Fibroblast of skin of right quadriceps (primary cell): ENCODE measurements at regions not wholly inside any gene's neighbourhood (a gene's known extent, or its start where the extent isn't known, plus 50 kb on each side); places are given as distances from the start of the nearest gene placed in this dataset.

Source experiments
- DNase-seq: peaks from one replicate; pipeline ENCODE4 v3.0.0-alpha.2; 2013

DNA sequence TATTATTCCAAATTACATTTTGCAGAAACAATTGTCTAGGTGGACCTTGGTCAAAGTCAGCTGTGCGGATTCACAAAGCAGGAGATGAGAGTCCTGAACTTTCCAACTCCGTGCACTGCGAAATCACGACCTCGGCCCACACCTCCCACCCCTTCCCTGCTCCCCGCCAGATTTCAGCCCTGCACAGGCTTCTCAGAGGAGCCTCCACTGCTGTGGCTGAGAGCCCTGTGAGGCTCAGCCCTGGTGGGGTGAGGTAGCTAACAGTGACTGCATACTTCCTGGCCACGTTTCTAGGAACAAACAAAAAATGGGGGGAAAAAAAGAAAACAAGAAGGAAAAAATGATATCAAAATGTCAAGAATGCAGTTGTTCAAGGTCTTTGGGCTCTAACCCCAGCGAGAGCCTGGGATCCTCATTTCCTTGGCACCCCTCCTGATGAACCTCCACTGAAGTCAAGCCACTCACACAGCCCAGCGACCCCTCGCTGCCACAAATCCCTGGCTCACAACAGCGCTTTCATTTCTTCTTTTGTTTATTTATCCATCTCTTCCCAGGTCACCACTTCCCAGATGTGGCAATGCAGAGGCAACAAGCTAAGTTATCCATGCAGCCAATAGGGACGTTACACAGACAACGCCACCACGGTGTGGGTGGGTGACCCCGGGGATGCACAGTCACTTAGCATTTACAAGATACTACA is 729.7 kb upstream of the ID2 start:
- DNase-seq, result no peak

- no peak for DNase-seq
Measured at GRCh38 chr2:7953195-7953594, 728.7 kb upstream of the ID2 start.

- no peak for DNase-seq
Measured at GRCh38 chr2:7954234-7954633, 727.6 kb upstream of the ID2 start.

GRCh38 chr2:7956126-7956689 is 725.6 kb upstream of the ID2 start:
- peak; percentile 29 for DNase-seq

DNA sequence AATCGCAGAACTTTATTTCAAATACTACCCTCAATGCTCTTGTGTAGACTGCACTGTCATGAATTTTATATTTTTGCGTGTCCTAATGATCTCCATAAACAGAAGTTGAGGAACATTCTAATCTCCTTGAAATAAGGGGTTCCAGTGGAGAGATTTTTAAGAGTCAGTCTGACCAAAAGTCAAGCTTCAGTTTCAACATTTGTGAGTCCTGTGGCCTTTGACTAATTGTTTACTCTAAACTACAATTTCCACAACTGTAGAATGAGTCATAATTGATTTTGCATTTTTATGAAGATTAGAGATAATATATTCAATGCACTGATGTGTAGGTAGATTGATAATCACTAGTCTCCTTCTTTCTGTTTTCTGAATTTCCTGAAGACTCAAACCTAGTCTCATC is 720.3 kb upstream of the ID2 start:
- DNase-seq, result no peak

DNA sequence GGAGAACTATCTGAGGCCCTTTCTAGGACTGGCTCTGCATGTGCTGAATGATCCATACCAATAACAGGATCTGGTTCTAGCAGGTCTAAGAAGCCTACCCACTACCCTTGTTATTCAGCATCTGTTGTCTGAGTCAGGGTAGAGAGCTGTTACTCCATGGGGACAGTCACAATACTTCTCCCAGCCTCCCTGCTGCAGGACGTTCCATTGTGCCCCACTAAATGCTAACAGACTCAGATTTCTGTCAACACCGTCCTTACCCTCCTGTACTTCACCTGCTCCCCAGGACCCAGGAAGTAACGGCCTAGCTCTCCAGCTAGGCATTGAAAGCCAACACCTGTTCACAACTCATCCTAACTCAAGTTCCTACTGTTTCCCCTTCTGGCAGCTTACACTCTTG is 719.7 kb upstream of the ID2 start:
- DNase-seq, result no peak

DNA sequence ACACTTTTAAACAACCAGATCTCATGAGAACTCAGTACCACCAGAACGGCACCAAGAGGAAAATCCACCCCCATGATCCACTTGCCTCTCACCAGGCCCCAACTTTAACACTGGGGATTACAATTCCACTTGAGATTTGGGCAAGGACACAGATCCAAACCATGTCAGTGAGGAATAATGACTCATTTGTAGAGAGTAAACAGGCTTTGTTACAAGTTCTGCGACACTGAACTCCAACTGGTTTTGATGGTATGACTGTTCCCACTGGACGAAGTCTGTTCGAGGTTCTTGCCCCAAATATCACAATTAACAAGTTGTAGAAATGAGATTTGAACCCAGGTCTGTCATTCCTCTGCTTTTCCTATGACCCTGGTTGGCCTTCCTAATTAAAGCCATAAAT is 718.1 kb upstream of the ID2 start:
- no peak for DNase-seq

DNA sequence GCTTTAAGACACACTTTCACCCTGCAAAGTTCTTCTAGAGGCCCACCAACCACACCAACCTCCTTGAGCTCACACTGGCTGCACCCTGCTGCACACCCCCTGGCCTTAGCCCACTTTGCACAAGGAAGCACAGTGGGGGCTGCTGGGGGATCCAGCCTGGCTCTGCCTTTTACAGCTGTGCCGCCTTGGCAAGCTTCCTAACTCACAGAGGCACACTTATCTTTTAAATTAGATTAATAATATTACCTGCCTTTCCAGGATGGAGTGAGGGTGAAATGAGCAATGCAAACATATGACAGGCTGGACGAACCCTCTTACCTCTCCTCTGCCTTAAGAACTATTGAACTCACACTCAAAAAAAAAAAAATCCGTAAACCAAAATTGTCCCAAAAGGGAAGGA is 715.8 kb upstream of the ID2 start:
- no peak for DNase-seq

- no peak for DNase-seq
Measured at GRCh38 chr2:7967707-7968405, 714.0 kb upstream of the ID2 start.

- no peak for DNase-seq
Measured at GRCh38 chr2:7969756-7970515, 711.9 kb upstream of the ID2 start.

- DNase-seq, result no peak
Measured at GRCh38 chr2:7971248-7971647, 710.6 kb upstream of the ID2 start.

DNA sequence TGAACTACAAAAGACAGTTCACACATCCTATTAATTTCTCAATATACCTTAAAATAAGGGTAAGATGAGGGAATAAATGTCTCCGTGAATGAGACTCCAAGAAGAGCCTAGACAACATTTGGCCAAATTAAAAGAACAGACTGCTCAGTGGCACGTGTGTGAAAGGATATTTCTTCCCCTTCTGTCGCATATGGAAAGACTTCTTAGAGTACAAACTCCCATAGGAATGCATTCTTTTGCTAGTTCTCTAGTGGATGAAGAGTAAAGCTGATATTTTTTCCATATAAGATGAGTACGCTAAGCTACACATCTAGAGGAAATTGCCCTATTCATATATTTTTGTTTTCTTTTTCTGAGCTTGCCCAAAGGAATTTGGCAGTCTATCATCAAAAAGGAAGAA is 710.0 kb upstream of the ID2 start:
- DNase-seq, result no peak

DNA sequence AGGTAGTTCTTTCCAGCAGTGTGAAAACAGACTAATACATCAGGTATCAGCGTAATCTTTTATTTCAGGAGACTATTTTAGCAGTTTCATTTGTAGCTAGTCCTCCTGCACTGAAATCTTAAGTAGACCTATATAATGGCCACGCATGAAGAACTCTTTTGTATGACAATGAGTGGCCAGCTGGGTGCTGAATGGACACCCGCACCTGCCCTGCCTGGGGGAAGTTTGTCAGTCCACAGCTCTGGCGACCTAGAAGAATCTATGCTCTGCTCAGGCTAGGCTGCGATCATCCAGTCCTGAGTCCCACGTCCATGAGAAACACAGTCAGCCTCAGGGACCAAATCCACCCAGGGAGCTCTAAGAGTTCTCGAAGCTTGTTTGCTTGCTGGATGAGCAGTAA is 709.2 kb upstream of the ID2 start:
- no peak for DNase-seq

- peak; percentile 53 for DNase-seq
Measured at GRCh38 chr2:7973801-7974480, 707.9 kb upstream of the ID2 start.

- no peak for DNase-seq
Measured at GRCh38 chr2:7974936-7975335, 706.9 kb upstream of the ID2 start.

DNA sequence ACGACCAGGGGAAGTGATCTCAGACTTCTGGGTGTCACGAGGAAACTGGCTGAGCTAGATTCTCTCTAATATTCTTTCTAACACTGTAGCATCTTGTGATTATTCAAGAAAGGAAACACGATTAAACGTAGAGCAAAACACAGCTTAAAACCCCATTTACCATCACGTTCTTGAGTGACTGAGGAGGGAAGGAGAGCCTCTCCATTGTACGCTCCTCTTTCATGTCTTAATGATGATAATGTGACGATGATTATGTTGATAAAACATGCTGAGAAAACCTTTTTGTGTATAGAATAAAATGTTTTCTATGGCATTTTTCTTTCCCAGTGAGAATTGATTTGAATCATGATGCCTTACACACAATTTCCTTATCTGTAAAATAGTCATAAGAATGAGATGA is 705.6 kb upstream of the ID2 start:
- no peak for DNase-seq

GRCh38 chr2:7977981-7978380 is 703.9 kb upstream of the ID2 start:
- no peak for DNase-seq

DNA sequence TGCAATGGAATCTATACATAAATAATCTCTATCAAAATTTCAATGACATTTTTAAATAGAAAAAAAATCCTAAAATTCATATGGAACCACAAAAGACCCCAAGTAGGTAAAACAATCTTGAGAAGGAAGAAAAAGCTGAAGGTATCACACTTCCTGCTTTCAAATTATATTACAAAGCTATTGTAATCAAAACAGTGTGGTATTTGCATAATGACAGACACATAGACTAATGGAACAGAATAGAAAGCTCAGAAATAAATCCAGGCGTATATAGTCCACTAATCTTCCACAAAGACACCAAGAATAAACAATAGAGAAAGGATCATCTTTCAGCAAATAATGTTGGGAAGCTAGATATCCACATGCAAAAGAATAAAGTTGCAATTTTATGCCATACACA is 699.8 kb upstream of the ID2 start:
- DNase-seq, result no peak

DNA sequence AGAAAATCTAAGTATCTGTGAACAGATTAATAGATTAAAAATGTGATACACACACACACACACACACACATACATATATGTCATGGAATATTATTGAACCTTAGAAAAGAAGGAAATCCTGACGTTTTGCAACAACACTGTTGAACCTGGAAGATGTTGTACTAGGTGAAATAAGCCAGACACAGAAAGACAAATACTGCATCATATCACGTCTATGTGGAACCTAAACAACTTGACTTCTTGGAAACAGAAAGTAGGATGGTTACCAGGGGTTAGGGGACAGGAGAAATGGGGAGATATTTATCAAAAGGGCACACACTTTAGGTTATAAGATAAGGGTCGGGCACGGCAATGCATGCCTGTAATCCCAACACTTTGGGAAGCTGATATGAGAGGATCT is 698.4 kb upstream of the ID2 start:
- no peak for DNase-seq

GRCh38 chr2:7983912-7984311 is 697.9 kb upstream of the ID2 start:
- DNase-seq, result no peak

DNA sequence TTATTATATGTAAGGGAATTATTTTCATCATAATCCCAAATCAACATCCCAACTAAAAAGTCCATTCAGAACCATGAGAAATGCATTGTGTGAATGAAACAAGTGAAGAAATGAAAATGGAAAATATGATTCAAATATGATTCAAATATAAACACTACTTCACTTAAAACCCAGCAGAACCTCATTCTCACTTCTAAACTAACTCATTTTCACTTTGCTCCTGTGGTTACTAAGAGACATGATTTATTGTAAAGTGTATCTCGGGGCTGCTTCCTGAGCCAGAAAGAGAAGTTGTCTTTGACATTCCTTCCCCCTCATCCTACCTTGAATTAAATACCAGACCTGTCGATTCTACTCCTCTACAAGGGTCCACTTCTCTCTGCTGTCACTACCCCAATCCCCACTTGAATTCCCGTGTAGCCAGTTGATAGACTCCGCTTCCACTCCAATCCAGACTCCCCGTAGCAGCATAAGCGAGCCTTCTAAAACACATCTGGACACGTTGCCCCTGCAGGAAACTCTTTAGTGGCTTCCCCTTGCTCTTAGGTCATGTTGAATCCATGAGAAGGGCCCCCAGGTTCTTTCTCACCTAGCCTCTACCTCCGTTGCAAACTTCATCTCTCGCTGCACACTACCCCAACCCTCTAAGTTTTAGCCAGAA is 697.0 kb upstream of the ID2 start:
- no peak for DNase-seq

DNA sequence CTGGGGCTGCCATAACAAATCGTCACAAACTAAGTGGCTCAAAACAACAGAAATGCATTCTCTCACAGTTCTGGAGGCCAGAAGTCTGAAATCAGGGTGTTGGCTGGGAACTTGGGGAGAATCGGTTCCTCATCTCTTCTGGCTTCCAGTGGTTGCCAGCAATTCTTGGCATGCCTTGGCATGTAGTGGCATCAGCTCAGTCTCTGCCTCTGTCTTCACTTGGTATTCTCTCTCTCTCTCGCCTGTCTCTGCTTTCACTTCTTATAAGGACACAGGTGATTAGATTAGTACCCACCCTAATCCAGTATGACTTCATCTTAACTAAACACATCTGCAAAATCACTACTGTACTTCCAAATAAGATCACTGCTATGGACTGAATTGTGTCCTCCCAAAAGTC is 695.4 kb upstream of the ID2 start:
- DNase-seq, result no peak

GRCh38 chr2:7987992-7988391 is 693.9 kb upstream of the ID2 start:
- DNase-seq, result no peak
